NT2/D1 (cell line): ENCODE measurements at regions not wholly inside any gene's neighbourhood (a gene's known extent, or its start where the extent isn't known, plus 50 kb on each side); places are given as distances from the start of the nearest gene placed in this dataset.

ENCODE experiments used
- SUZ12 ChIP-seq: IDR thresholded peaks from 2 replicates; pipeline ENCODE4 v1.6.1; 2011; ENCODE audit not compliant: insufficient read length, insufficient read depth; ENCODE audit errors: extremely low read depth
- YY1 ChIP-seq: IDR thresholded peaks from 2 replicates; pipeline ENCODE4 v1.6.1; 2011; ENCODE audit not compliant: insufficient read length, insufficient read depth
- ZNF274 ChIP-seq: IDR thresholded peaks from 2 replicates; pipeline ENCODE4 v1.6.1; 2011; ENCODE audit warnings: mild to moderate bottlenecking, low read depth, low read length

DNA sequence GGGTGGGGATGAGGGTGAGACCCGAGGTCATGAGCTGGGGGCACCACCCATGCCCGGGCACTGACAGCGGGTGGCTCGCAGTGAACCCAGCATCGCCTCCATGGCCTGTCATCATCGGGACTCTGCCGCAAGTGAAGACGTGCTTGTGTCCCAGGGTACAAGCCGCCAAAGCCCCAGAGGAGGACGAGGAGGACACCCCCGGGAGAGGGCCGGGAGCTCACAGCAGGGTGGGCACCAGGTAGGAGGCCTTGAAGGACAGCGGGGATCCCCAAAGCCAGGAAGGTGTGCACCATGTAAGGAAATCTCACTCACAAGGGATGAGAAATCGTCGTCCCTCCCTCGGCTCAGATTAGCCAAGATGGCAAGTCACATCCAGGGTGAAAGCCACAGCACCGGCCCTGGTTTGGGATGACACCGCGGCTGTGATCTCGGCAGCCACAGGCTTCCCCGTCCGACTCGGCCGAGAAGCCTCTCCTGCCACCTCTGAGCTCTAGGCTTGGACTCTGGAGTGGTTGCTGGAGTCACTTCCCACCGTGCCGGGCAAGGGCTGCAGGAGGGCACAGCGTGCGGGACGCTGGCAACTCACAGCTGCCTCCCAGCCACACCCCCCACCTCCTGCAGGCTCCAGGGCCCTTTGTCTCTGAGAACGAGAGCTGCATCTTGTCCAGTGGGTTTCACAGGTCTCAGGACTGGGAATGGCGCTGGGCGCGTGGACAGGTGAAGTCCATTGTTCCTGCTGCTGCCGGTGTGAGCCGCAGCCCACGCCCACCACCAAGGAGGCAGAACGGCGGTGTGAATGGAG, 81.6 kb upstream of the CTDP1 start:
- TF ChIP-seq ZNF274: no peak
- TF ChIP-seq SUZ12: no peak
- no peak for TF ChIP-seq YY1
